OCI-LY3 (cell line): ENCODE measurements at regions not wholly inside any gene's neighbourhood (a gene's known extent, or its start where the extent isn't known, plus 50 kb on each side); places are given as distances from the start of the nearest gene placed in this dataset.

Experiments
- H2AFZ ChIP-seq: fragments of 200-600, 300-600 bp; shearing (Covaris generic); 2 replicates; pipeline ENCODE4 v1.6.0; 2014; ENCODE audit warnings: antibody characterized with exemption, low read depth, low read length
- H3K27ac ChIP-seq: fragments of 200-600, 300-600 bp; sonication (generic); 2 replicates; pipeline ENCODE4 v1.5.1; 2014; ENCODE audit warnings: mild to moderate bottlenecking, low read length, moderate library complexity, mixed read lengths
- H3K27me3 ChIP-seq: fragments of 200-600, 300-600 bp; sonication (generic); 2 replicates; pipeline ENCODE4 v1.6.1; 2014; ENCODE audit warnings: low read depth, low read length, mixed read lengths
- H3K36me3 ChIP-seq: fragments of 200-600, 300-600 bp; sonication (generic); replicated peaks from 2 replicates; pipeline ENCODE3; 2014; ENCODE audit warnings: low read depth, low read length, mixed read lengths
- H3K4me1 ChIP-seq: fragments of 300-600, 200-600 bp; sonication (generic); 2 replicates; pipeline ENCODE4 v1.6.1; 2014; ENCODE audit warnings: low read length, mixed read lengths
- H3K4me2 ChIP-seq: fragments of 200-600, 300-600 bp; sonication (generic); 2 replicates; pipeline ENCODE4 v1.6.1; 2014; ENCODE audit warnings: low read length, mixed read lengths
- H3K4me3 ChIP-seq: fragments of 300-600, 200-600 bp; sonication (generic); 2 replicates; pipeline ENCODE4 v1.5.1; 2014; ENCODE audit warnings: antibody characterized with exemption, mild to moderate bottlenecking, low read length, moderate library complexity
- H3K79me2 ChIP-seq: fragments of 300-600, 200-600 bp; shearing (Covaris generic); 2 replicates; pipeline ENCODE4 v1.6.1; 2014; ENCODE audit warnings: mild to moderate bottlenecking, low read length, mixed read lengths
- H3K9ac ChIP-seq: fragments of 300-600, 200-600 bp; shearing (Covaris generic); 2 replicates; pipeline ENCODE4 v1.6.0; 2014; ENCODE audit warnings: mild to moderate bottlenecking, low read length, moderate library complexity
- H3K9me3 ChIP-seq: fragments of 200-600, 300-600 bp; shearing (Covaris generic); 2 replicates; pipeline ENCODE4 v1.6.1; 2014; ENCODE audit warnings: low read length, mixed read lengths; ENCODE audit not compliant: insufficient read depth
- H4K20me1 ChIP-seq: fragments of 200-600, 300-600 bp; sonication (generic); 2 replicates; pipeline ENCODE4 v1.6.1; 2016; ENCODE audit warnings: low read length, mixed read lengths; ENCODE audit not compliant: insufficient read depth
- CTCF ChIP-seq: fragments of 200-600, 300-600 bp; sonication (generic); IDR thresholded peaks from 2 replicates; pipeline ENCODE4 v1.5.1; 2014; ENCODE audit warnings: antibody characterized with exemption, low read length, low read depth
- EZH2phosphoT487 ChIP-seq: fragments of 200-600 bp; shearing (Covaris generic); IDR thresholded peaks from 2 replicates; pipeline ENCODE4 v1.6.1; 2018; ENCODE audit warnings: antibody characterized with exemption, mixed run types, low read depth

- no peak for TF ChIP-seq CTCF
- no peak for TF ChIP-seq EZH2phosphoT487
- no peak overlapping the region for H3K4me2 ChIP-seq
- H4K20me1 ChIP-seq = no peaks in the 10 kb centered on the region
- H3K36me3 ChIP-seq = no peaks in the 10 kb centered on the region
- no peaks in the 10 kb centered on the region for H3K79me2 ChIP-seq
- H3K4me3 ChIP-seq = no peak overlapping the region
- no peaks in the 10 kb centered on the region for H3K27me3 ChIP-seq
- no peaks in the 10 kb centered on the region for H3K4me1 ChIP-seq
- H3K27ac ChIP-seq = no peak overlapping the region
- no peak overlapping the region for H3K9ac ChIP-seq
- H3K9me3 ChIP-seq = no peaks in the 10 kb centered on the region
- no peak overlapping the region for H2AFZ ChIP-seq
These were observed 185.3 kb downstream of the FAM170A start for GRCh38 chr5:119814655-119815054.

- no peak overlapping the region for H2AFZ ChIP-seq
- no peak overlapping the region for H3K27ac ChIP-seq
- H3K4me2 ChIP-seq = no peak overlapping the region
- no peaks in the 10 kb centered on the region for H3K9me3 ChIP-seq
- H3K79me2 ChIP-seq = no peaks in the 10 kb centered on the region
- TF ChIP-seq CTCF (no peak), EZH2phosphoT487 (no peak)
- H3K9ac ChIP-seq = no peak overlapping the region
- H3K27me3 ChIP-seq = no peaks in the 10 kb centered on the region
- no peaks in the 10 kb centered on the region for H3K4me1 ChIP-seq
- H3K4me3 ChIP-seq = no peak overlapping the region
- H3K36me3 ChIP-seq = no peaks in the 10 kb centered on the region
- no peaks in the 10 kb centered on the region for H4K20me1 ChIP-seq
These were observed 186.7 kb downstream of the FAM170A start for GRCh38 chr5:119816055-119816454.

- Histone ChIP-seq H3K27me3 (no peaks in the 10 kb centered on the region), H2AFZ (no peak overlapping the region), H3K79me2 (no peaks in the 10 kb centered on the region), H4K20me1 (no peaks in the 10 kb centered on the region), H3K9ac (no peak overlapping the region), H3K9me3 (no peaks in the 10 kb centered on the region), H3K4me2 (no peak overlapping the region), H3K27ac (no peak overlapping the region), H3K4me1 (no peaks in the 10 kb centered on the region), H3K36me3 (no peaks in the 10 kb centered on the region), H3K4me3 (no peak overlapping the region)
- TF ChIP-seq CTCF = no peak
- no peak for TF ChIP-seq EZH2phosphoT487
These were observed 190.7 kb downstream of the FAM170A start for GRCh38 chr5:119820016-119820415.

GRCh38 chr5:119820608-119821007, 191.2 kb downstream of the FAM170A start:
- no peaks in the 10 kb centered on the region for H3K27me3 ChIP-seq
- H3K27ac ChIP-seq = no peak overlapping the region
- TF ChIP-seq EZH2phosphoT487 (no peak), CTCF (no peak)
- no peaks in the 10 kb centered on the region for H4K20me1 ChIP-seq
- no peak overlapping the region for H2AFZ ChIP-seq
- no peak overlapping the region for H3K4me3 ChIP-seq
- H3K9me3 ChIP-seq = no peaks in the 10 kb centered on the region
- H3K79me2 ChIP-seq = no peaks in the 10 kb centered on the region
- no peak overlapping the region for H3K9ac ChIP-seq
- no peak overlapping the region for H3K4me2 ChIP-seq
- H3K36me3 ChIP-seq = no peaks in the 10 kb centered on the region
- no peaks in the 10 kb centered on the region for H3K4me1 ChIP-seq
